GM12875 (cell line): ENCODE measurements at regions not wholly inside any gene's neighbourhood (a gene's known extent, or its start where the extent isn't known, plus 50 kb on each side); places are given as distances from the start of the nearest gene placed in this dataset.

Source experiments
- H3K4me3 ChIP-seq: one replicate; pipeline ENCODE4 v1.5.1; 2011; ENCODE audit warnings: low read depth, low read length, control low read depth
- CTCF ChIP-seq: IDR thresholded peaks from 2 replicates; pipeline ENCODE4 v1.5.1; 2011; ENCODE audit warnings: low read depth, mild to moderate bottlenecking, control low read depth, inconsistent platforms, low read length, moderate library complexity, borderline replicate concordance; ENCODE audit not compliant: insufficient read depth

- H3K4me3 ChIP-seq: no peak overlapping the region
- TF ChIP-seq CTCF: no peak
Observed at GRCh38 chr6:169933251-169933821, 181.9 kb downstream of the ERMARD start.

DNA sequence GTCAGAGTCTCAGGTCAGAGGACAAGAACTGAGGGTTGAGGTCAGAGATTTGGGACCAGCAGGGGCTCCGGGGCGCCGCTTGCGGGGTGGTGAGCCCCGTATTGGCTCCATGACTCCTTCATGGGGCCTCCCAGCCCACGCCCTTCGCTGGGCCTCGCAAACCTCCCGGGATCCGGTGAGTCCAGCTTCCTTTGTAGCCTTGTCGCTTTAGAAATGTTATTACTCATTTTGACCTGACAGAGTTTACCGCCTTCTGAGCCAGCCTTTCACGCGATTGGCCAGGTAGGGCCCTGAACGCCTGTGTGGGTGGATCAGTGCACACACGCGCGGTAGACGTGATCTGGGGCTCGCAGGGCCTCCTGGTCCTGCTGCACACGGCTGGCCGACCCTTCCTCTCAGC is 181.1 kb downstream of the ERMARD start:
- H3K4me3 ChIP-seq: no peak overlapping the region
- TF ChIP-seq CTCF: no peak

DNA sequence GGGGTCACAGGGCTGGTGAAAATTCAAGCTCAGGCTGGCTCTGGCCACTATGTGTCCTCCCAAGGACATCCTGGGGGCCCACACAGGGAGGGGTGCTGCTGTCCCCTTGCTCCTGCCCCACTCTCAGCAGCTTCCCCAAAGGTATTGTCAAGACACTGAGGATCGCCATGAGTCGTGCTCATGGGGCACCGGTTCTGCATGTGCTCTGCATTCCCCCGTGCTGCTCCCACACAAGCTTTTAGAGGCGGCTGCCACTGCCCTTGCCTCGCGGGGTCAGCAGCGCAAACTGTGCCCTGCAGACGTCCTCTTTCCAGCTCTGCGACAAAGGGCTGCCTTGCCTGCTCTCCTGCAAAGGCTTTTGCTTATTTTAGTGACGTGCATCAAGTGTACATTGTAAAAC is 179.8 kb downstream of the ERMARD start:
- no peak for TF ChIP-seq CTCF
- H3K4me3 ChIP-seq: no peak overlapping the region

- H3K4me3 ChIP-seq: no peak overlapping the region
- TF ChIP-seq CTCF: no peak
Observed at GRCh38 chr6:169930799-169931198, 179.4 kb downstream of the ERMARD start.

DNA sequence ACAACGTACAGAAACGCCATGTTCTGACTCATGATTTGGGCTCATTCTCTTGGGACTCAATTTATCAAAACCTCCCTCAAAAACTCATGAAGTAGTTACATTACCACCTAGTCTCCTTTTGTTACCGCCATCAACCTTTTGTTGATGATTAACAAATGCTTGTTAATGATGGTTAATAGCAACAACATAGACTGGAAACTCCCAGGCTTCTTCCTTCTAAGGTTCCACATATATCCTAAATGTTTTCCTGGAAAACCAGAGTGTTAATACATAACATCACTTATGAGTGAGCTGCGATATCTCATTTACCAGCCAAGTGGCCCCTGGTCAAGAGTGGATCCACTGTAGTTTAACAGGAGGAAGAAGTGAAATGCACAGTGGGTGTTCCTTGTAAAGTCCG is 176.3 kb downstream of the ERMARD start:
- TF ChIP-seq CTCF: no peak
- H3K4me3 ChIP-seq: no peak overlapping the region

- TF ChIP-seq CTCF: no peak
- H3K4me3 ChIP-seq: no peak overlapping the region
Observed at GRCh38 chr6:169926617-169927417, 175.4 kb downstream of the ERMARD start.
